HG03354 (cell line): ENCODE measurements at regions not wholly inside any gene's neighbourhood (a gene's known extent, or its start where the extent isn't known, plus 50 kb on each side); places are given as distances from the start of the nearest gene placed in this dataset.
"Not testable (repeated sequence)": the region's sequence is repeated elsewhere in the genome, so short reads cannot be mapped to it uniquely, and the experiment has no call there.

Experiments used
- ATAC-seq: cut with Tn5 transposase; IDR thresholded peaks from one replicate; pipeline ENCODE4 v1.9.1; 2021; ENCODE audit warnings: mild to moderate bottlenecking; ENCODE audit not compliant: unreplicated experiment, poor library complexity, severe bottlenecking

DNA sequence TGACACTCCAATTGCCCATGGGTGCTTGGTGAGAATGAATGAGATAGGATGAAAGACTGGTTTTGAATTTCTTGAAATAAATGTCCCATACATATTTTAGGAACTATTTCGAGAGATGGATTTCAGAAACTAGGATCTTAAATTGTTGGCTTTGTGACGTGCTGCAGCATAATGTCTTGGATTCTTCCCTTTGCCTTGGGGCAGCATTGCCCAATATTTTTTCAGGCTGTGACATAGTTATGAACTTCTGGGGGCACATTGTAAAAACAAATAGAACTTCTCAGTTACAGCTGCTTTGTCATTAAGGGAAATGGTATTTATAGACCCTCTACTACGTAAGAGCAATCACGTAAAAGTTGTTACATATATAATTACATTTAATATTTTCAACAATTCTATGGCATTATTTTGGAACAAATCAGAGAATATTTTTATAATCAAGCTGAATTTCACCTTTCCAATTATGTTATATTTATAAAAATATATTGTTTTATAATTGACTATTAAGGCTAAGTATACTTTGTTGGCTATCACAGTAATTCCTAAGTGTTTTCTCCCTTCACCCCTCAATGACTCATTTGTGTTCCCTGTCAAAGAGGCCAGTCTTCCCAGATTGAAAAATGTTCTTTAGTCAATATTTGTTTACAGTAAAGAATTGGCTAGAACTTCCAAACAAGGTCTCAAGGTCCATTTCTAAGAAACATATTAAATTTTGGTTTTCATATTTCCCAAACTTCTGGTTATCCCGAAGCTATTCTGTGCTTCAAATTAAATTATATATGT, 1388.3 kb upstream of the ACO1 start:
- no peak for ATAC-seq

GRCh38 chr9:30996761-30997160, 1387.7 kb upstream of the ACO1 start:
- no peak for ATAC-seq

- no peak for ATAC-seq
These were observed 1387.2 kb upstream of the ACO1 start for GRCh38 chr9:30997291-30997690.

- ATAC-seq = no peak
These were observed 1379.3 kb upstream of the ACO1 start for GRCh38 chr9:31005086-31005665.

GRCh38 chr9:31013371-31013770, 1371.1 kb upstream of the ACO1 start:
- ATAC-seq = no peak

- ATAC-seq = no peak
These were observed 1360.6 kb upstream of the ACO1 start for GRCh38 chr9:31023847-31024246.

DNA sequence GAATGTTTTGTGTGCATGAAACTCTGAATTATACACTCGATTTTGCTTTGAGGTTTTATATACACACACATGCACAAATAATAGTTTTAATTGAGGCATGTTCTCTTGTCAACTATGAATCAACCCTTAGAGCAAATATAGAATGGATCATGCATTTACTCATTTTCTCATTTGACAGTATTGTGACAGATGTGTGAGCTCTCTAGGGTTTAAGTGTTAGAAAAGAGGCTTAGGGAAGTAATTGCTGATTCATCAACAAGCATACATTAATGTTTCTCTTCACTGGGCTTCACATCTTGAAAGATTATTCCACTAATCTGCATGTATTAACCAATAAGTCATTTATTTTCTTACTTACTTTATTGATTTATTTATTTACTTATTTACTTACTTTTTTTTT, 1356.8 kb upstream of the ACO1 start:
- no peak for ATAC-seq

DNA sequence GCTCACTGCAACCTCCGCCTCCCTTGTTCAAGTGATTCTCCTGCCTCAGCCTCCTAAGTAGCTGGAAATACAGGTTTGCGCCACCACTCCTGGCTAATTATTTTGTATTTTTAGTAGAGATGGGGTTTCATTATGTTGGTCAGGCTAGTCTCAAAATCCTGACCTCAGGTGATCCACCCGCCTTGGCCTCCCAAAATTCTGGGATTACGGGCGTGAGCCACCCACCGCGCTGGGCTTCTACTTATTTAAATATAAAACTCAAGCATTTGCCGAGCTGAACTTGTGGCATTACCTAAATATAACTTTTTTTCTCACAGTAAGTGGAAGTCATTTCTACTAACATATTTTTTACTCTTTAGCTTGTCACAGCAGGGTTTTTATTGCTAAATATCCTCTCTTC, 1356.3 kb upstream of the ACO1 start:
- no peak for ATAC-seq

DNA sequence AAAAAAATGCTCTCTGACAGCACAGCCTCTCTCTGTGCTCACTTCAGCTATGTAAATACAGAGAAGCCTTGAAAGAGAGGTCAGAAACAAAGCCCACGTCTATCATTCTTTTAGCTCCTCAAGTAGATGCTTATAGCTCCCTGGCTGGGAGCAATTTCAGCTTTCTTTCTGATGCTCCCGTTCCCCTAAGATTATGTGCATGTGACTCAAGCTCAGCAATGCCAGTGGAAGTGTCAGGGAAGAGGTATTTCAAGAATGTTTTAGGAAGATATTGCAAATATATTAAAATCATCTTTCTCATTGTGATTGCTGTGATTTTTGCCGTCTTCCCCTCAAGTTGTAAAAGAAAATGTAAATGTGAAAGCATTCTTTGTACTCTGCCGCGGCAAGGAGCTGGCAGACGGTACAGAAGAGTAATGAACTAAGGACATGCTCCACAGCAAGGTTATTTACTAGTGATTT, 1353.7 kb upstream of the ACO1 start:
- ATAC-seq = no peak

GRCh38 chr9:31032206-31032605, 1352.2 kb upstream of the ACO1 start:
- ATAC-seq = no peak

DNA sequence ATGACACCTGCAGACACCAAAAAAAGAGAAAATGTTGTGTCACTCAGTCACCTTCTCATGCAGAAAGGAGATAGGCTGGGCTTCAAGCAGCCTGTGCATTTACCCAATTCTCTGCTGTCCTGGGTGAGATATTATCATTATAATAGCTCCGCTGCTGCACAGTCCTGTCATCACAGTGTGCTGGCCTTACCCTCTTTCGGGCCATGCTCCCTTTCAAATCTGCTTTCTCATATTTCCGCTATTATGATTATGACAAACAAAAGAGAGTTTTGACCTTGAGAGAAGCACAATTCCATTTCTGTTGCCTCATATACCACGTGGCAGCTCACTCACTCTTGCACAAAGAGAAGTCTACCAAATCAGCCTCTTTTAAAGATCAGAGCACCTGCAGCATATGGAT, 1350.1 kb upstream of the ACO1 start:
- no peak for ATAC-seq

DNA sequence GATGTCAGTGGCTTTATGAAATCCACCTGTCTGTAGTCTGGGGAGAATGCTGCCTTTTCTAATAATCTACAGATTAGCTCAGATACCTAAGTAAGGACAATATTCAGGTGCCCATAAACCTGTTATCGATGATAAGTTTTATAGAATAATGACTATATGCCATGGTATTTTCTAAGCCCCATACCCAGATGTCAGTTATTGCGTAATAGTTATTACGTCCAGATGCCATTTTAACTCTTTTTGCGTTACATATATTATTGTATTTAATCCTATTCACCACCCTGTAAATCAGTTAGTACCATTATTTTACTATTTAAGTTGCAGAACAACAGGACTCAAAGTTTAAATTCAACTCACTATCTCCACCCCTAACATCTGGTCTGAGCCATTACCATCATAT, 1343.9 kb upstream of the ACO1 start:
- ATAC-seq = no peak

DNA sequence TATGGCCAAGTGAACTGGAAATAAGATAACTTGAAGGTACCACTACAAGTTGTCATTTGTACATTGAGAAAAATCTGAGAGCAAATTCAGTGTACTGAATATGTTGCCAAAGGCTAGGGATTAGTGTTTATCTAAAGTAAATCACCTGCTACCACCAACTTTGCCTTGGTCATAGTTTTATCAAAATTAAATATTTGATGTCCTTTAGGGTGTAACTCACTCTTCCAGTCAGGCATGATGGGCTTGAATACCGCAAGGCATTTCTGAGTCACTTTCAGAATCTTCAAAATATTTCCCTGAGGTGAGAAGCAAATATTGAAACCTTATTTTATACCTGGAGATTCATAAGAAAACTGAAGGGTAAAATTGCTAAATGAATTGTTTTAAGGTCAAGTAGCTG, 1338.6 kb upstream of the ACO1 start:
- no peak for ATAC-seq

DNA sequence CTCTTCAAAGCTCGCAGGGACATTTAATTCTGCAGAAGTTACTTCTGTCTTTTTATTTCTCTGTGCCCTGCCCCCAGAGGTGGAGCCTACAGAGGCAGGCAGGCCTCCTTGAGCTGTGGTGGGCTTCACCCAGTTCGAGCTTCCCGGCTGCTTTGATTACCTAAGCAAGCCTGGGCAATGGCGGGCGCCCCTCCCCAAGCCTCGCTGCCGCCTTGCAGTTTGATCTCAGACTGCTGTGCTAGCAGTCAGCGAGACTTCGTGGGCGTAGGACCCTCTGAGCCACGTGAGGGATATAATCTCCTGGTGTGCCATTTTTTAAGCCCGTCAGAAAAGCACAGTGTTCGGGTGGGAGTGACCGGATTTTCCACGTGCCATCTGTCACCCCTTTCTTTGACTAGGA, 1322.9 kb upstream of the ACO1 start:
- not testable (repeated sequence) for ATAC-seq

- no peak for ATAC-seq
These were observed 1318.8 kb upstream of the ACO1 start for GRCh38 chr9:31065691-31066090.

DNA sequence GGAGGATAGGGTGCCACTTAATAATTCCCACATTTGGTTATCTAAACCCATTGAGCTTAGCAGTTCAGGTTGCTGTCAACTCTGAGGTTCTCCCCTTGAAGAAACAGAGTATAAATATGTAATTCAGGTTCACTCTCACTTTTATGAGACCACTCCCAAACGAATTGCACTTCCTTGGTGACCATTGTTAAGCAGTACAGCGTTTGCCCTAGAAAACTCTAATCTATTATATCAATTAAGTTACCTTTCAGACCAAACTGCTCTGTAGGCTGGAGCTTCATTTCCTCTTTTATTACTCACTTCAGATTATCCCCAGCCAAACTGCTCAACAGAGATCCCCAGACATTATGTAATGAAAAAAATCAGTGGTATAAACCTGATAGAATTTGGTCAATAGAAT, 1317.0 kb upstream of the ACO1 start:
- ATAC-seq = no peak

DNA sequence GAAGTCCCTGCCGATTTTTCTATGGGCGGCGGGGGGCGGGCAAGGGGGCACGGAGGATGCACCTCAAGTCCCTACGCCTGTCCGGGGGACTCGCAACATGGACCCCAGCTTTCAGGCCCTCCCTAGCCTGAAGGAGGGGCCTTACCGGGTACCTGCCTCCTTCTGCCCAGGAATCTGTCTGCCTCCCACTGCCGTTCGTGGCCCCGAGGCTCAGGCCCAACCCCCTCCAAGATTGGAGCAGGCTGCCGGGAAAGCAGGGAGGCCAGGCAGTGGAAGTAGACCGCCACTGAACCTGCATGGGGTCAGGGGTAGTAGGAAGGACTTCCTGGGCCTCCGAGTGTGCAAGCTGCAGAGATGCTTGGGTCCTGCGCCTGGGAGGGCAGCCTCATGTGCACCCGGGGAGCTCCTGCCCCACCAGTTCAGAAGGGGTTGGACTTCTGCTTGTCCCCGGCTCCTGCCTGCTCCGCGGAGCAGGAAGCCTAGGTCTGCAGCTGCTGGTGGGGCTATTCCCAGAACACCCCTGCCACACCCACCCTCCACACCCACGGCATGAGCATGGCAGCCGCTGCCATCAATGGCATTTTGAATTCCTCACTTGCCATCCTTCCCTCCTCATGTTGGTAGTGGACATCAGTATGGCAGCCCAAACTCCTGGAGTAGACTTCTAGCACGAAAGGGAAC, 1312.7 kb upstream of the ACO1 start:
- no peak for ATAC-seq

- no peak for ATAC-seq
These were observed 1306.3 kb upstream of the ACO1 start for GRCh38 chr9:31078175-31078574.

GRCh38 chr9:31084350-31084749, 1300.1 kb upstream of the ACO1 start:
- no peak for ATAC-seq

DNA sequence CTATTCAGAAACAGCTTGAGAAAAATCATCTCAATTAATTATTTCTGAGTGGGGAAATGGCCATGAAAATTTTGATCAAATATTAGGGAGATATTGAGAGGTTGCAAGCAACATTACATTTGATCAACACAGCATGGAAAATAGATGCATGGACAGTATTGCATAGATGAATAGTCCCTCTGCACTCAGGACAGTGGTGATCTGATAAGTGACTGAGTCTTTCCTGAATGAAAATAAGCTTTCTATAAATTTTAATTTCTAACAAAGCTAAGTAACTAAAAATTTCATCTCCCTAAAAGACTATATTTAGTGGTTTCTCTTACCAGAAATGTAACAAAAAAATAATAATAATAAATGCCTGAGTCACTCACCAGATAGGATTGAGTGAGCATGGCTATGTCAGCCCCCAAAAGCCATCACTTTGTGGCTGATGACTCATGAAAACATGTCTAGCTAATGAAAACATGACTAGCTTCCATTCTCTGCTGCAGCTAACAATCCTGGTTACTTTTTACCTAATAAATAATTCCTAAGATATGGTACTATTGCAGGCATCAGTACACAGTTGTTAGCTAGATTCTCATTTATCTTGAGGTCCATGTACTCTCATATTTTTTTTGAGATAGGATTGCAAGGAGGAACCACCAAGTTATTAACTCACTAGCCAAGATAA, 1294.8 kb upstream of the ACO1 start:
- ATAC-seq = no peak

DNA sequence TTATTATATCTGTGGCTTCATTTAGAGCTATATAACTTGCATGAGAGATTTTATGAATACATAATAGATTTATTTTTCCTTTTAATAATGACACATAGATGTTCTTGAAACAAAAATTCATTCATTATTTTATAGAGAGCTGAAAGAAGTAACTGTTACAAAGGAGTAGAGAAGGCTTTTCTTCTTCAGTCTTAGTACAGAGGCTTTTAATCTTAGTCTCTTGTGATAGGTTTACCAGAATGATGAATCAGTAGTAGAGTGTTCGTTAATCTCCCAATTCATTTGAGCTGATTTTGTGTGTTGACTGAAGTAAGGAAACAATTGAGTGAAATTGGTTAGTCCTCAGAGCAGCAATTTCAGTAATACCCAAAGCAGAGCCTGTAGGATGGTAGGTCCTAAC, 1284.1 kb upstream of the ACO1 start:
- no peak for ATAC-seq
